ENCODE measurements at regions not wholly inside any gene's neighbourhood (a gene's known extent, or its start where the extent isn't known, plus 50 kb on each side); places are given as distances from the start of the nearest gene placed in this dataset.

- DNase-seq (ENCODE audit: low spot score): no peak
Measured at GRCh38 chr5:155866971-155867370, 460.0 kb upstream of the SGCD start.

GRCh38 chr5:155867522-155868088 lies 459.4 kb upstream of the SGCD start:
- DNase-seq (ENCODE audit: low spot score): peak; percentile 9

DNA sequence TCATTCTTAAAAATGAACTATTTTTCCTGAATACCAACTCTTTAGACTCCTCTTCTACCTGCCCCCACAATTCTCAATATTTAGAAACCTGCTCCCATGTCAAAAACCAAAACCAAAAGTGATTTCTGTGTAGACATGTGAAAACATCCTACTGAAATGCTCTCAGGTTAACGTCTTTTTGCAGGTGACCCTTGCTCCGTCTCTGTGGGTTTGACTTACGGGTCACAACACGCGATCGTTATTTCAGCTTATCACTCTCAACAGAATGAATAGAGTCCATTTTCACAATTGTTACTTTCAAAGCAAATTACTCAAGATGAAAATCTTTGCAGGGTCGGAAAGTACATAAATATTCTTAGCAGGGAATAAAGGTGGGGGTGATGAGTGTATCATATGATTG lies 456.3 kb upstream of the SGCD start:
- no peak for DNase-seq (ENCODE audit: low spot score)

DNA sequence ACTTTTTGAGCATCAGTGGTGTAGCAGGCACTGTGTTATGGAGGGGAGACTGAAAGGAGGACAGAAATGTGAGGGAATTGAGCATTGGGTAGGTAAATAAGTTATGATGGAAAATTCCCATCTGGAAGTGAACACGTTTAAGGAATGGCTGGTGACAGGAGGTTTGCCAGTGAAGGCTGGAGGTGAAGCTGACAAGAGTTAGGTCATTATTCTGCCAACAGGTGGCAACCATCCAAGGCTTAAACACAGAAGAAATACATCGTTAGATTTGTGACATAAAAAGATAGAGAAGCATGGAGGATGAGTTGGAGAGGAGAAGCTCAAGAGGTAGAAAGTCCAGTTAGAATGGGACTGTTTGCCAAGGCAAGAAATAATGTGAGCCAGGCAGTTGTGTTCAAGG lies 455.3 kb upstream of the SGCD start:
- DNase-seq (ENCODE audit: low spot score): no peak

GRCh38 chr5:155872629-155873220 lies 454.2 kb upstream of the SGCD start:
- peak; percentile 46 for DNase-seq (ENCODE audit: low spot score)

DNA sequence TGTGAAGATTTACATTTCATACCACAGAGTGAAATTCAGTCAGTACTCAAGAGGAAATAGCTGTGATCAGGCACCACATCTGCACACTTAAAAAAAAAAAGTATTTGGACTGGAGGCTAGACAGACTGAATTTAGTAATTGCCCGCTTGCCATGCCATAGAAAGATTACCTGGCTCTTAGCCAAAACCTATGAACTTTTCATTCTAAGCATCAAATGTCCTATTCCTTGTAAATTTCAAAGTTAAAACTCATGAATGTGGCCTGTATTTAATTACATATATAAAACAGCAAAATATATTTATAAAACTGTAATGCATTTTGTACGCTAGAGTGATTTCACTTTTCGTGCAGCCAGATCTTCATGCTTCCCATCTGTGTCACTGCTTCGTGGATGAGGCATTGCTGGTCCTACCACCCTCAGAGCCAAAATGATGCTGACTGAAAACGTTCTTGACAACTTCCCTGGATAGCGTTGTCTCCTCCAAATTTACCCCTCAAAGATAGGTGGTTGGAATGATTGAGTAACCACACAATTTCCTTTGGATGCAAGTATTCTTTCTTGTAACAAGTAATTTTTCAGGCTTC lies 447.9 kb upstream of the SGCD start:
- DNase-seq (ENCODE audit: low spot score): peak; percentile 82

DNA sequence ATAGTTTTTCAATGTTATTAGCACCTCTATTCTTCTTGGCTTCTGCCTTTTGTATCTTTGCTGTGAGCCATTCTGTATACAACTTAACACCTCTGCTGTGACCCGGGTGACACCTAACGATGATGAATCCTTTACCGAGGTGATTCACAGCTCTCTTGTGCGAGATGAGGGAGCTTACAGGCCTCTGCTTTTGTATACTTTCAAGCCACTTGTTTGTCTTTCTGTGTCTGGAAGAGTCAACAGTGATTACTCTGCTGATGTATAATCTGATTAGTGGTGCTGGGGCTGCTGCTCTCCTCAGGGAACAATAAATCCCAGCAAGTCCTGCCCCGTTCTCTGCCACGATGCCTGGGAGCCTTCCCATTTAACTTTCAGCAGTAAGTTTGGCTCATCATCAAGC lies 442.9 kb upstream of the SGCD start:
- peak; percentile 17 for DNase-seq (ENCODE audit: low spot score)

- DNase-seq (ENCODE audit: low spot score): no peak
Measured at GRCh38 chr5:155885199-155885598, 441.8 kb upstream of the SGCD start.

- DNase-seq (ENCODE audit: low spot score): peak; percentile 16
Measured at GRCh38 chr5:155886311-155887031, 440.5 kb upstream of the SGCD start.

GRCh38 chr5:155895484-155895883 lies 431.5 kb upstream of the SGCD start:
- no peak for DNase-seq (ENCODE audit: low spot score)

DNA sequence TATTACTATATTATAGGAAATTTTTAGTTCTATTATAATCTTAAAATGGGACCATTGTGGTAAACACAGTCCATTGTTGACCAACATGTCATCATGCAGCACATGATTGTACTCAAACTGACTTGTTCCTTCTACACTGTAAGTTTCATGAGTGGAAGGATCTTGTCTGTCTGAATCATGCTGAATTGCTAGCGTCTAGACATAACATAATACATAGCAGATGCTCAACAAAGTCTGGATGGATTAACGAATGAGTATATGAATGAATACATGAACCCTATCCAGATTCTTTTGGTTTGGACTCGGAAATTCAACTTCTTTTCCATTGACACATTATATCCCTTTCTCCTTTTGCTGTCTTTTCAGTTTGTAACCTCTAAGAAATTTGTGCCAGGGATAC lies 429.2 kb upstream of the SGCD start:
- DNase-seq (ENCODE audit: low spot score): peak; percentile 56

DNA sequence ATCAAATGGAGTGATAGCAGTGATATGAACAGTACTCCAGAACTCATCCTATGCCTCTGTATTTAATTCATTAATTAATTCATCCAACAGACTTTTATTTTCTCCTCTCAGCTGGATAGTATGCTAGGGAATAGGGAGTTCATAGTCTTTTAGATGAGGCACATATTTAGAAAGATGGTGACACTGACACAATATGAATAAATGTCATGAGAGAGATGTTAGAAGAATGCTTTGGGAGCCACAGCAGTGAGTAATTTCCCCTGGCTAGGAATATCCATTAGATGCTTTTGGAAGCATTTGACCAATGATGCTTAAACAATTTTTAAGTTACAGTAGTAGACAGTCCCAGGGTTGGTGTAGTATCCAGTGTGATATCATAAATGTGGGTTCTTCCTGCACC lies 428.7 kb upstream of the SGCD start:
- peak; percentile 58 for DNase-seq (ENCODE audit: low spot score)

DNA sequence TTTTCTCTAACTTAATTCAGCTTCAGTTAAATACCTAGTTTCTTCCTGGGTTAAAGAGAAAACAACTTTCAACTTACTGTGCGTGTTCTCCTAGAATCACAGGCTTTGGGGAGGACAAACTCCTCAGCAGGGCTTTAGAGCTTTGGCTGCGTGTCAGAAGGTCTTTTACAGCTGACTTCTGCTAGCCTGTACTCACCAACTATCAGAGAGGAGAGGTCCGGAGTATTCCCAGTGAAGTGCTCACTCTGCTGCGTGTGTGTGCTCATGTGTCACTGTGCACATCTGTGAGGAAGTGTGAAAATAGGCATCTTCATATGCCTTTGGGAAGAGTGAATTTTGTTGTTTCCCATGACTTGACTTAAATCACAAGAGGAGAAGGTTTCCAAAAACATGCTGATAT lies 423.2 kb upstream of the SGCD start:
- no peak for DNase-seq (ENCODE audit: low spot score)

- DNase-seq (ENCODE audit: low spot score): peak; percentile 73
Measured at GRCh38 chr5:155905364-155905763, 421.6 kb upstream of the SGCD start.

DNA sequence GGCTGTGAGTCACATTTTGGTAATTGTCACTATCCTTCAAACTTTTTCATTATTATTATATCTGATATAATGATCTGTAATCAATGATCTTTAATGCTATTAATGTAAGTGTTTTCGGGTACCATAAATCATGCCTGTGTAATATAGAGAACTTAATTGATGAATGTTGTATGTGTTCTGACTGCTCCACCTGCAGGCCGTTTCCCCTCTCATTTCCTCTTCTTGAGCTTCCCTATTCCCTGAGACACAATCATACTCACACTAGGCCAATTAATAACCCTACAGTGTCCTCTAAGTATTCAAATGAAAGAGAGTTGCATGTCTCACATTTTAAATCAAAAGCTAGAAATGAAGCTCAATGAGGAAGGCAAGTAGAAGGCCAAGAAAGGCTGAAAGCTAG lies 420.9 kb upstream of the SGCD start:
- no peak for DNase-seq (ENCODE audit: low spot score)

DNA sequence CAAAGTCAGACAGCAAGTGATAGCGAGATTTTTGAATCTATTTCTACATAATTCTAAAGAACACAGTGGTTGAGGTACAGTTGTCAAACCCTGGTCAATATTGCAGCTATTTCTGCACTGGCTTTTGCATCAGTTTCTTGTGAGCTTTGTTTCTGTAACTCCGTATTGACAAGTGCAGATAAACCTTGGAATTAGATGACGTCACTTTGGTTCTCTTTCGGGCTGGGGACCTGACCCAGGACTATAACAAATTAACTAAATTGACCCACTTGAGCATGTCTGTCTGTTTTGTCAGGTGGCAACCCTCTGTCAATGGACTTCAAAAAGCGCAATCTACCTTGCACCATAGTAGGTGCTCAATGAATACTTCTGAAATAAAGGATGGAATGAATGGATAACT lies 418.4 kb upstream of the SGCD start:
- no peak for DNase-seq (ENCODE audit: low spot score)

DNA sequence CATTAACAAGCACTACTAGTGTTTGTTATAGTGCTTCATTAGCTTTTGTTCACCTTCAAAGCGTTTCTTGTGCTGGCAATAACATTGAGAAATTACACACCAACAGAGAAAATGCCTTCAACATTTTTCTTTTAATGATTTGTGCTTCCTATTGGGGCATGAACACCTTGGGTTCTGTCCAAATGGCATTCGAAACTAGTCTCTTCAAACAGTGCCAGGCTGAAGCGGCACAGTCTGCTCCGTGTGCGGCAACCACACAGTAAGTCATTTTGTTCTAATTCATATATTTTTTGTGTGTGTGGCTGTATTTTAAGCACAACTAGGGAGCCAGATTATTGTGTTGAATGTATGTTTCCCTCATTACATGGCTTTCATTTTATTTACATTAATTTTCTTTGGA lies 414.7 kb upstream of the SGCD start:
- DNase-seq (ENCODE audit: low spot score): no peak

GRCh38 chr5:155914766-155915165 lies 412.2 kb upstream of the SGCD start:
- no peak for DNase-seq (ENCODE audit: low spot score)

GRCh38 chr5:155915601-155916000 lies 411.4 kb upstream of the SGCD start:
- DNase-seq (ENCODE audit: low spot score): peak; percentile 17

DNA sequence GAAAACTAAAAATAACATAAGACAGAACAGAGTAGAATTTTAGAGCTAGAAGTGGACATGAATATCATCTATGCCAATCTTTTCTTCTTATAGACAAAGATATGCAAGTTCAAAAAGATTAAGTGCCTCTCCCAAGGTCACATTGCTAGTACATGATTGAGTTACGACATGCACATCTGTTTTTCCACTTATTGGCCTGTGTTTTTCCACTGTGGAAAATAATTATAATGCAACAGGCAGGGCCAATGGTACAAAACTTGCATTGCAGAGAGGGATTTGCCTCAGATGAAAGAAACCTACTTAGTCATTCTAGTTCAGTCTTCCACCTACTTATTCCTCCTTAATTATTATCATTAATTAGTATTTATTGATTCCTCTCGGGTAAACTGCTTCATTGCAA lies 407.8 kb upstream of the SGCD start:
- DNase-seq (ENCODE audit: low spot score): no peak

DNA sequence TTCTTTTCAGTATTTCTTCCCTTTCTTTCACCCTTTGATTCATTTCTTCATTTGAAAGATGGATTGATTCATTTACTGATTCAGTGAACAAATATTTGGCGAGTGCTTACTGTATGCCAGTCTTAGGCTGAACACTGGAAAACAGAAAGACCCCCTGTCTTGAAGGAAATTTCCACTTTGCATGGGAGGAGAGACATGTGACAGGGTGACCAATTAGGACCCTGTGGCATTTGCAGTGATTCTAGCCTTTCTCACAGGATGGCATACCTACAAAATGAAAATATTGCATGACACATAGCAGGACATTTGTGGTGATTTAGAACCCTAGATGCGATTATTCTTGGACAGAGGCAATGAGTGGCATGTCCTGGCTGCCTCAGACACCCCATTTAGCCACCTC lies 407.2 kb upstream of the SGCD start:
- no peak for DNase-seq (ENCODE audit: low spot score)

DNA sequence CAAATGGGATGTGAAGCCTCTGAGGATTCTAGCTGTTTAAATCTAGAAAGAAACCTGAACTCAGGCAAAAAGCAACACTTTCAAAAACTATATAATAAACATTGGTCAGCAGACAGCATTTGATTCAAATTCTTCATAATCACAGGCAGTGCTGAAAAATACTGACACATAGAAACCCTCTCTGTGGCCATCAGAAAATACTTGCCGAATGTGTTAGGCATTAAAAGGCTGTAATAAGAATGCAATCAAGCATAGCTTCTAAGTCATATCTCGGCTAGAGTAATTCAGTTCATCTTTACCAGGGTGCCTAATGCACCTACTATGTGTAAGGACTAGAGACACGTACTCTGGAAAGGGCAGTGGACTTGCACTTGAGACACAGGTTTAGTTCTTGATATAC lies 405.3 kb upstream of the SGCD start:
- DNase-seq (ENCODE audit: low spot score): no peak

DNA sequence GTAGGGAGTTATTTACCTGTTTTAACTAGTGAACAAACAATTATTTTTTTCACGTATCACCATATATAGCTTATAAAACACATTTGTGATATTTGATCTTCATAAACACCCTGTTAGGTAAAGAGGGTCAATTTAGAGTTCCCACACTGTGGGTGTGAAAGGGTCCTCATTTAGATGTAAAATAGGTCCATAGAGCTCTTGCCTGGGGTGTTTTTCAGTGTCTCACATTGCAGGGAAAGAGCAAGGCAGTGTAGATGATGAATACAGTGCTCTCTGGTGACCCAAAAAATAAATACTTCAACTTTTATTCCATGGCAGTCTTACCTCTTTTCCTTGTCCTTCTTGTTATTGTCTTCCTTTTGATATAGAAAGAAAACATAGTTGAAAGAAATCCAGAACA lies 403.2 kb upstream of the SGCD start:
- no peak for DNase-seq (ENCODE audit: low spot score)
